ENCODE measurements at regions not wholly inside any gene's neighbourhood (a gene's known extent, or its start where the extent isn't known, plus 50 kb on each side); places are given as distances from the start of the nearest gene placed in this dataset.
"Not testable (repeated sequence)": the region's sequence is repeated elsewhere in the genome, so short reads cannot be mapped to it uniquely, and the experiment has no call there.

GRCh38 chr1:187938092-187938491, 1109.3 kb downstream of the PLA2G4A start:
- no peaks in the 10 kb centered on the region for H3K4me1 ChIP-seq (ENCODE audit: control insufficient read depth, insufficient read depth, low read length)
- H3K36me3 ChIP-seq (ENCODE audit: control insufficient read depth, insufficient read depth, low read length), result no peaks in the 10 kb centered on the region
- H3K9me3 ChIP-seq (replicated peaks; ENCODE audit: control insufficient read depth, low read depth, low read length), result no peaks in the 10 kb centered on the region
- H3K27ac ChIP-seq (ENCODE audit: low read length), result no peak overlapping the region
- H3K4me3 ChIP-seq (ENCODE audit: low read length), result no peak overlapping the region
- WGBS (ENCODE audit: insufficient coverage), result no CpG with 5 or more reads among the region's 2 CpGs
- no peaks in the 10 kb centered on the region for H3K27me3 ChIP-seq (ENCODE audit: control insufficient read depth, insufficient read depth, low read length)
- no peak for DNase-seq

DNA sequence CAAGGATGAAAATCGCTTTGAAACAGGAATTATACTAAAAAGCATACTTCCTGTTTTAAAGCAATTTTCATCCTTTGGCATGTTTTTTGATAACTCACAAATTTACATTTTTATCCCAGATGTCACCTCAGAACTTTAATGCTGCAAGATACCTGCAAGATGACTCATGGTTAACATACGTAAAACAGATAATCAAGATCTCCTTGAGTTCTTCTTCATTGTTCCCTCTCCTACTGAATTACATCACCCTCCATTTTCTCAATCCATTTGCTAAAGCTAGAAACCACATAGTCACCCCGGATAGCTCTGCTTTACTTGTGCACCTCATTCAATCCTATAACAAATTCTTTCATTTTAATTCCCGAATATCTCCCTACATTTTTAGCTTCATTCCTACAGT, 1114.2 kb downstream of the PLA2G4A start:
- WGBS (ENCODE audit: insufficient coverage), result 81% methylated on average over 2 of the region's 4 CpGs
- Histone ChIP-seq H3K27ac (ENCODE audit: low read length) (no peak overlapping the region), H3K4me3 (ENCODE audit: low read length) (no peak overlapping the region), H3K27me3 (ENCODE audit: control insufficient read depth, insufficient read depth, low read length) (no peaks in the 10 kb centered on the region), H3K4me1 (ENCODE audit: control insufficient read depth, insufficient read depth, low read length) (no peaks in the 10 kb centered on the region), H3K9me3 (replicated peaks; ENCODE audit: control insufficient read depth, low read depth, low read length) (peaks cover 6% of the 10 kb centered on the region), H3K36me3 (ENCODE audit: control insufficient read depth, insufficient read depth, low read length) (no peaks in the 10 kb centered on the region)
- DNase-seq, result no peak

- DNase-seq, result no peak
- H3K36me3 ChIP-seq (ENCODE audit: control insufficient read depth, insufficient read depth, low read length), result no peaks in the 10 kb centered on the region
- no peaks in the 10 kb centered on the region for H3K4me1 ChIP-seq (ENCODE audit: control insufficient read depth, insufficient read depth, low read length)
- WGBS (ENCODE audit: insufficient coverage), result no CpG with 5 or more reads among the region's 2 CpGs
- no peaks in the 10 kb centered on the region for H3K27me3 ChIP-seq (ENCODE audit: control insufficient read depth, insufficient read depth, low read length)
- no peak overlapping the region for H3K27ac ChIP-seq (ENCODE audit: low read length)
- peaks cover 6% of the 10 kb centered on the region for H3K9me3 ChIP-seq (replicated peaks; ENCODE audit: control insufficient read depth, low read depth, low read length)
- no peak overlapping the region for H3K4me3 ChIP-seq (ENCODE audit: low read length)
These were observed 1115.1 kb downstream of the PLA2G4A start for GRCh38 chr1:187943606-187944403.

- DNase-seq; H3K27ac ChIP-seq (ENCODE audit: low read length); H3K4me1 ChIP-seq (ENCODE audit: control insufficient read depth, insufficient read depth, low read length); H3K9me3 ChIP-seq (replicated peaks; ENCODE audit: control insufficient read depth, low read depth, low read length); H3K4me3 ChIP-seq (ENCODE audit: low read length); H3K27me3 ChIP-seq (ENCODE audit: control insufficient read depth, insufficient read depth, low read length); H3K36me3 ChIP-seq (ENCODE audit: control insufficient read depth, insufficient read depth, low read length): not testable (repeated sequence)
- 84% methylated on average over 2 of the region's 3 CpGs for WGBS (ENCODE audit: insufficient coverage)
These were observed 1117.9 kb downstream of the PLA2G4A start for GRCh38 chr1:187946661-187947060.

DNA sequence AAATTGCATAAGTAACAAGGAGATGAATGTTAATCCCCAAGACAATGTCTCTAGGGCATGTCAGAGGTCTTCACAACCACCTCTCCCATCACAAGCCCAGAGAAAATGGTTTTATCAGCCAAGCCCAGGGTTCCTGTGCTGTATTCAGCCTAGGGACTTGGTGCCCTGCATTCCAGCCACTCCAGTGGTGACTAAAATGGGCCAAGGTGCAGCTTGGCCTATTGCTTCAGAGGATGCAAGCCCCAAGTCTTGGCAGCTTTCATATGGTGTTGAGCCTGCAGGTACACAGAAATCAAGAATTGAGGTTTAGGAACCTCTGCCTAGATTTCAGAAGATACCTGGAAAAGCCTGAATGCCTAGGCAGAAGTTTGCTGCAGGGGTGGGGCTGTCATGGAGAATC, 1118.6 kb downstream of the PLA2G4A start:
- Histone ChIP-seq H3K27me3 (ENCODE audit: control insufficient read depth, insufficient read depth, low read length) (no peaks in the 10 kb centered on the region), H3K27ac (ENCODE audit: low read length) (no peak overlapping the region), H3K36me3 (ENCODE audit: control insufficient read depth, insufficient read depth, low read length) (no peaks in the 10 kb centered on the region), H3K4me3 (ENCODE audit: low read length) (no peak overlapping the region), H3K4me1 (ENCODE audit: control insufficient read depth, insufficient read depth, low read length) (no peaks in the 10 kb centered on the region), H3K9me3 (replicated peaks; ENCODE audit: control insufficient read depth, low read depth, low read length) (peaks cover 6% of the 10 kb centered on the region)
- DNase-seq, result no peak

DNA sequence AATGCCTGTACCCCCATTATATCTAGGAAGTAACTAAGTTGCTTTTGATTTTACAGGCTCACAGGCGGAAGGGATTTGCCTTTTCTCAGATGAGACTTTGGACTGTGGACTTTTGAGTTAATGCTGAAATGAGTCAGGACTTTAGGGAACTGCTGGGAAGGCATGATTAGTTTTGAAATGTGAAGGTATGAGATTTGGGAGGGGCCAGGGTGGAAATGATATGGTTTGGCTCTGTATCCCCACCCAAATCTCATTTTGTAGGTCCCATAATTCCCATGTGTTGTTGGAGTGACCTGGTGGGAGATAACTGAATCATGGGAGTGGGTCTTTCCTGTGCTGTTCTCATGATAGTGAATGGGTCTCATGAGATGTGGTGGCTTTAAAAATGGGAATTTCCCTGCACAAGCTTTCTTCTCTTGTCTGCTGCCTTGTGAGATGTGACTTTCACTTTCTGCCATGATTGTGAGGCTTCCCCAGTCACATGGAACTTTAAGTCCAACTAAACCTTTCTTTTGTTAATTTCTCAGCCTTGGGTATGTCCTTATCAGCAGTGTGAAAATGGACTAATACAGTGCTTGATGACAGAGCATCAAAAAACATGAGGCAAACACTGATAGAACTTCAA, 1119.5 kb downstream of the PLA2G4A start:
- no CpG with 5 or more reads among the region's 1 CpG for WGBS (ENCODE audit: insufficient coverage)
- no peaks in the 10 kb centered on the region for H3K27me3 ChIP-seq (ENCODE audit: control insufficient read depth, insufficient read depth, low read length)
- H3K9me3 ChIP-seq (replicated peaks; ENCODE audit: control insufficient read depth, low read depth, low read length), result peaks cover 8% of the 10 kb centered on the region
- H3K4me1 ChIP-seq (ENCODE audit: control insufficient read depth, insufficient read depth, low read length), result no peaks in the 10 kb centered on the region
- no peak overlapping the region for H3K4me3 ChIP-seq (ENCODE audit: low read length)
- no peaks in the 10 kb centered on the region for H3K36me3 ChIP-seq (ENCODE audit: control insufficient read depth, insufficient read depth, low read length)
- no peak overlapping the region for H3K27ac ChIP-seq (ENCODE audit: low read length)
- no peak for DNase-seq

DNA sequence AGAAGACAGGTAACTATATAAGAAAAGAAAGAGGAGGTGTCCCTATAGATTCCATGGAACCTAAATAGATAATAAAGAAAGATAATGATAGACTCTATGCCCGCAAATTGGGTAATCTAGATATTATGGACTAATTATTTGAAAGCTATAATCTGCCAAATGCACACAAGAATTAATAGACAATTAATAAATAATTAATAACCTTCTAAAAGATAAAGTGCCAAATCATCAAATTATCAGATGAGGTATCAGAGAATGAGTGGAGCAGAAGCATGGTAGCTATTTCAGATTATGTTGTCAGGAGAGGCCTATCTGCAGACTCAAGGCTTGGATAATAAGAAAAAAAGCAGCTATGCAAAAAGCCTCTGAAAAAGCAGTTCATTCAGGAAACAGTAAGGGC, 1120.8 kb downstream of the PLA2G4A start:
- H3K9me3 ChIP-seq (replicated peaks; ENCODE audit: control insufficient read depth, low read depth, low read length), result peaks cover 8% of the 10 kb centered on the region
- WGBS (ENCODE audit: insufficient coverage), result no CpG with 5 or more reads among the region's 1 CpG

GRCh38 chr1:187951817-187952216, 1123.1 kb downstream of the PLA2G4A start:
- H3K4me3 ChIP-seq (ENCODE audit: low read length), result no peak overlapping the region
- H3K27ac ChIP-seq (ENCODE audit: low read length), result no peak overlapping the region
- no peaks in the 10 kb centered on the region for H3K4me1 ChIP-seq (ENCODE audit: control insufficient read depth, insufficient read depth, low read length)
- no peaks in the 10 kb centered on the region for H3K27me3 ChIP-seq (ENCODE audit: control insufficient read depth, insufficient read depth, low read length)
- no peaks in the 10 kb centered on the region for H3K36me3 ChIP-seq (ENCODE audit: control insufficient read depth, insufficient read depth, low read length)
- peaks cover 8% of the 10 kb centered on the region for H3K9me3 ChIP-seq (replicated peaks; ENCODE audit: control insufficient read depth, low read depth, low read length)
- DNase-seq, result no peak

More for the DNA sequence above, 1120.8 kb downstream of the PLA2G4A start:
- Histone ChIP-seq H3K4me3 (ENCODE audit: low read length) (no peak overlapping the region), H3K36me3 (ENCODE audit: control insufficient read depth, insufficient read depth, low read length) (no peaks in the 10 kb centered on the region), H3K4me1 (ENCODE audit: control insufficient read depth, insufficient read depth, low read length) (no peaks in the 10 kb centered on the region), H3K27ac (ENCODE audit: low read length) (no peak overlapping the region), H3K27me3 (ENCODE audit: control insufficient read depth, insufficient read depth, low read length) (no peaks in the 10 kb centered on the region)
- DNase-seq, result no peak

DNA sequence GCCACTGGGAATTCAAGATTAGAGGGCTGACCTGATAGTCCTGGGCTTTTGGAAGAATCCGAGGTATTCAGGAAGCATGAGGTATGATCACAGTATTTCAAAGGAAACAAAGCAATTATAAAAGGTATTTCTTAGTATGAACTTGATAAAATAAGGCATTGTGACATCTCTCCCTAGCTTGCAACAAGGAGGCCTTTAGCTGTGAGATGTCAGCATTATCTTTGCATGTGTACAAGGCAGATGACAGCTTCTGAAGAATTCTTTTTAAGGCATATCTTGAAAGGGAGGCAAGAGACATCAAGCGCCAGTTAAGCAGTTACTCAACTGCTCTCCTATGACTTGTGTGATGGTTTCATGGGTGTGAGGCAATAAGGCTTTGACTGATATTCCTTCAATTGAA, 1123.7 kb downstream of the PLA2G4A start:
- no CpG with 5 or more reads among the region's 2 CpGs for WGBS (ENCODE audit: insufficient coverage)

GRCh38 chr1:187956975-187957374, 1128.2 kb downstream of the PLA2G4A start:
- no peaks in the 10 kb centered on the region for H3K36me3 ChIP-seq (ENCODE audit: control insufficient read depth, insufficient read depth, low read length)
- H3K4me3 ChIP-seq (ENCODE audit: low read length), result no peak overlapping the region
- no peak for DNase-seq
- no peaks in the 10 kb centered on the region for H3K27me3 ChIP-seq (ENCODE audit: control insufficient read depth, insufficient read depth, low read length)
- no peaks in the 10 kb centered on the region for H3K4me1 ChIP-seq (ENCODE audit: control insufficient read depth, insufficient read depth, low read length)
- peaks cover 2% of the 10 kb centered on the region for H3K9me3 ChIP-seq (replicated peaks; ENCODE audit: control insufficient read depth, low read depth, low read length)
- H3K27ac ChIP-seq (ENCODE audit: low read length), result no peak overlapping the region
- WGBS (ENCODE audit: insufficient coverage), result no CpG with 5 or more reads among the region's 3 CpGs

More for the DNA sequence above, 1123.7 kb downstream of the PLA2G4A start:
- H3K4me1 ChIP-seq (ENCODE audit: control insufficient read depth, insufficient read depth, low read length), result no peaks in the 10 kb centered on the region
- no peaks in the 10 kb centered on the region for H3K27me3 ChIP-seq (ENCODE audit: control insufficient read depth, insufficient read depth, low read length)
- no peaks in the 10 kb centered on the region for H3K36me3 ChIP-seq (ENCODE audit: control insufficient read depth, insufficient read depth, low read length)
- no peak for DNase-seq
- no peak overlapping the region for H3K27ac ChIP-seq (ENCODE audit: low read length)
- H3K4me3 ChIP-seq (ENCODE audit: low read length), result no peak overlapping the region
- H3K9me3 ChIP-seq (replicated peaks; ENCODE audit: control insufficient read depth, low read depth, low read length), result peaks cover 6% of the 10 kb centered on the region

Measured in muscle of leg (tissue), 3 donors.